GM21723 (cell line): ENCODE measurements at regions not wholly inside any gene's neighbourhood (a gene's known extent, or its start where the extent isn't known, plus 50 kb on each side); places are given as distances from the start of the nearest gene placed in this dataset.

ENCODE experiments used
- ATAC-seq: cut with Tn5 transposase; IDR thresholded peaks from one replicate; pipeline ENCODE4 v1.9.1; 2021; ENCODE audit warnings: mild to moderate bottlenecking, moderate library complexity; ENCODE audit not compliant: unreplicated experiment

DNA sequence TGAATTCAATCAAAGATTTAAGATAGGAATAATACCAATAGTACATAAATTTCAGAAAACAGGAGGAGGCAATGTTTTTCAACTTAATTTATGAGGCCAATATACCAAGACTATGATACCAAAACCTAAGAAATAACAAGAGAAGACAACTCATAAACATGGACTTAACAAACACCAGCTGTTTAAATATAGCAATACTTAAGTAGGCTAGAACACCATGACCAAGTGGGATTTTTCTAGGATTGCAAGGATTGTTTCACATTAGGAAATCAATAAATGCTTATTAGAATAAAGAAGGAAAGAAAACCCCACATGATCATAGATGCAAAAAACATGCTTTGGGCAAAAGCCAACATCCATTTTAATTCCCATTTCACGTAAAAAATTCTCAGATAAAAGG, 355.1 kb downstream of the EPM2A start:
- ATAC-seq: no peak

- ATAC-seq: no peak
Measured at GRCh38 chr6:145381941-145382340, 353.4 kb downstream of the EPM2A start.

GRCh38 chr6:145383428-145383827, 351.9 kb downstream of the EPM2A start:
- ATAC-seq: no peak

- no peak for ATAC-seq
Measured at GRCh38 chr6:145384503-145384902, 350.8 kb downstream of the EPM2A start.

DNA sequence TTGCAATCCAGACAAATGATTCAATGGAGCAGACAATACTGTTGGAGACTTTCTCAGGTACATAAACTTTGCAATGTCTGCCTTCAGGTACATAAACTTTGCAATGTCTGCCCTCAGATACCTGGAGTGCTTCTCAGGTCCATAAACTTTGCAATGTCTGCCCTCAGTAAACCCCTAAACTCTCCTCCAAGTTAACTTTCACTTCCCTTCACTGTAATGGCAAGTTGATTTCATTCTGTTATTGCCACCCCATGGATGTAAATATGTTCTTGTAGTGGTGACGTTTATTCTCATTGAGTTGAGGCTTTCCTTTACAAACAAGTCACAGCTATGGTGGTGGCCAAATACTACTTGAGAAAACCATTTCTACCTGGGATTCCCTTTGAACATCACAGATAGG, 338.8 kb downstream of the EPM2A start:
- ATAC-seq: no peak

DNA sequence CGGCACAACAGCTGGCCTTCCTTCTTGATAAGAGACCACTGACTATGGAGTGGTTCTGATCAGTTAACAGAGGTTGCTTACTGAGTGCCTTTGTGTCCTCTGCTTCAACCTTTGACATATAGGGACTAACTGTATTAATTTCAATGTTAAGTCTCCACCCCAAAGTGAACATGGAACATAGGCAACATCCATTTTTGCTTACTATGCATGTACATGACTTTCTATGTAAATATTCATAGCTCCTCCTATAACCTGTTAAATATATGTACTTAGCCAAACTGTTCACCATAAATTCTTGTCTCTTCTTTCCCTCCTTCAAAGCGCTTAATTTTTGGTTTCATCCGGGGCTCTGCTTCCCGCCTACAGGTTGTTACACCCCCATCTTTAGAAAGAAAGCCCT, 334.8 kb downstream of the EPM2A start:
- ATAC-seq: no peak

- no peak for ATAC-seq
Measured at GRCh38 chr6:145405006-145405551, 330.2 kb downstream of the EPM2A start.

- no peak for ATAC-seq
Measured at GRCh38 chr6:145406783-145407182, 328.5 kb downstream of the EPM2A start.

GRCh38 chr6:145415616-145416015, 319.7 kb downstream of the EPM2A start:
- no peak for ATAC-seq

- no peak for ATAC-seq
Measured at GRCh38 chr6:145420599-145420998, 314.7 kb downstream of the EPM2A start.

GRCh38 chr6:145423936-145424335, 311.4 kb downstream of the EPM2A start:
- ATAC-seq: no peak

DNA sequence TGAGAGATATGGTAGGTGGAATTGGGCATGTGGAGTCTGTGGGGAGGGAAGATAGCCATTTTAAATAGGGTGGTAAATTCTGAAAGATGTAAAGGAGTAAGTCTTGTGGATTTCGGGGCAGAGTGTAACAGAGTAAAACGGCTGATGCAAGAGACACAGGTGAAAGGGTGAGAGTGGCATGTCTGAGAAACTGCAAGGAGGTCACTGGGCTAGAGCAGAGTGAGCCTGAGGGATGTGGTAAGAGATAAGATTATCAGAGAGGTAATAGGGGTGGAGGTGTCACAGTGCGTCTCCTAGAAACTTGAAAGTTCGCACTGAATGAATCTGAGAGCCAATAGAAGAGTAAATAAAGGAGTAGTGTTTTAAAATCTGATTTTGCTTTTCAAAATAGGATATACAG, 308.1 kb downstream of the EPM2A start:
- no peak for ATAC-seq

DNA sequence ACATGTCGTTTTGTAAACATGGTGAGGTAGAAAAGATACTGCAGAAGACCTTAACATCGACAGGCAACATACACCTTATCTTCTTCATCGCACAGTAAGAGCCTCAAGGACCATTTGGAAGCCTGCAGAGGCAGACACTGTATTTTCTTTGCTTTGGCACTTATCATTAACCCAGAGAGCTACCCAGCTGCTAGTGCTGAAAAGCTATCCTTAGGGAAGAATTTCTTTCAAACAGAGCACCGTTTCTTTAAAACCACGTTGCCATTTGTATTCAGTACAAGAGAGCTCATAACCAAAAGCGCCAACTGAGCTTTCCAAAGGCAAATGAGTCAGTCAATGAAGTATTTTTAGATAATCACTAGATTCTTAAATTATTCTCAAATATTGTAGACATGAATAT, 306.6 kb downstream of the EPM2A start:
- no peak for ATAC-seq

- no peak for ATAC-seq
Measured at GRCh38 chr6:145442110-145442509, 293.2 kb downstream of the EPM2A start.

DNA sequence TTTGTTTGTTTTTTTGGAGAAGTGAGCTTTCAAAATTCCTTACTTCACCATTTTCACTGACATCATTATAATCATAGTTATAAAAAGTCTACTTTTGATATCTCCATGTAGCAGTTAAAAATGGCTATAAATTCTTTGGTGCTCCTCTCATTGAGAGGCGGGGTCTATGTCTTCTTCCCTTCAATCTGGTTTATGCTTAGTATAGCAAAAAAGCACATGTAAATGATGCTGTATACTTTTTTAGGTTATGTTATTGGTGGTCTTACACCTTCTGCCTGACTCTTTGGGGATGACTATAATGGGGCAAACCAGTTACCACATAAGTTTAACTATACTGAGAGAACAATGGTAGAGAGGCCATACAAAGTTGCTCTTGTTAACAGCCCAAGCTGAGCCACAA, 289.6 kb downstream of the EPM2A start:
- no peak for ATAC-seq

- ATAC-seq: no peak
Measured at GRCh38 chr6:145451029-145451428, 284.3 kb downstream of the EPM2A start.

GRCh38 chr6:145453376-145453775, 281.9 kb downstream of the EPM2A start:
- ATAC-seq: no peak

GRCh38 chr6:145454006-145454405, 281.3 kb downstream of the EPM2A start:
- ATAC-seq: no peak

DNA sequence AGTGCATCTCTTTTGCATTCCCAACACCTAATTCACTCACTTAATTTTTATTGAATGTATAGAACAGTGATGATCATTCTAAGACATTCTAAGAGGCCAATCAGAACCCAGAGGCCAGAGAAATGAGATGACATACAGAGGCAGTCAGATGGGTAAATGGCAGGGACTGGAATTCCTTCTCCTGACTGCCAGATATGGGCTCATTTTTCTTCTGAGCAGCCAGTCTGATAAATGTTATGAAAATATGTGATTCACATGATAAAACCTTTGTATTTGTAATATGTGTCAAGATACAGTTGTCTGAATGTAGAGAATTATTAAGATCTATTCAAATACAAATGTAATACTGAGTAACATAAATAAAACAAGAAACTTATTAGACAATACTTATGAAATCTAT, 277.8 kb downstream of the EPM2A start:
- no peak for ATAC-seq

- no peak for ATAC-seq
Measured at GRCh38 chr6:145468534-145468933, 266.8 kb downstream of the EPM2A start.

DNA sequence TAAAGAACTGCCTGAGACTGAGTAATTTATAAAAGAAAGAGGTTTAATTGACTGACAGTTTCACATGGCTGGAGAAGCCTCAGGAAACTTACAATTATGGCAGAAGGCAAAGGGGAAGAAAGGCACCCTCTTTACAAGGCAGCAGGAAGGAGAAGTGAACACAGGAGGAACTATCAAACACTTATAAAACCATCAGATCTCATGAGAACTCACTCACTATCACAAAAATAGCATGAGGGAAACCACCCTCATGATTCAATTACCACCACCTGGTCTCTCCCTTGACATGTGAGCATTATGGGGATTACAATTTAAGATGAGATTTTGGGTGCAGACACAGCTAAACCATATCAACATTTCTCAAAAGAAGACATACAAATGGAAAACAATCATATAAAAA, 266.3 kb downstream of the EPM2A start:
- no peak for ATAC-seq

GRCh38 chr6:145475794-145476396, 259.4 kb downstream of the EPM2A start:
- ATAC-seq: no peak

DNA sequence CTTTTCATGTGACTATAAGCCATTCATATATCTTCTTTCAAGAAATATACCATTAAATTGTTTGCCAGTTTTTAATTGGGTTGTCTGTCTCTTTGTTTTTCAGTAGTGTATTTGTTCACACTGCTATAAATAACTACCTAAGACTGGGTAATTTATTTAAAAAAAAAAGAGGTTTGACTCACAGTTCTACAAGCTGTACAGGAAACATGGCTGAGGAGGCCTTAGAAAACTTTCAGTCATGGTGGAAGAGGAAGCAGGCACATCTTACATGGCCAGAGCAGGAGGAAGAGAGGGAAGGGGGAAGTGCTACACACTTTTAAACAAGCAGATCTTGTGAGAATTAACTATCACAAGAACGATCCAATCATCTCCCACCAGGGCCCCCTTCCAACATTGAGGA, 255.3 kb downstream of the EPM2A start:
- ATAC-seq: no peak
